SK-N-SH (cell line): ENCODE measurements at regions not wholly inside any gene's neighbourhood (a gene's known extent, or its start where the extent isn't known, plus 50 kb on each side); places are given as distances from the start of the nearest gene placed in this dataset.

Experiments used
- CTCF ChIP-seq: fragments of 200-600 bp; sonication (generic); IDR thresholded peaks from 2 replicates; pipeline ENCODE4 v1.6.1; 2017; ENCODE audit warnings: antibody characterized with exemption, mild to moderate bottlenecking, moderate library complexity
- EP300 ChIP-seq, 2 experiments: IDR thresholded peaks; 2 replicates each; pipeline versions ENCODE4 v1.4.0 to v1.6.1; 2012; ENCODE audit warnings: borderline replicate concordance in 1 of 2, low read depth in 1 of 2, low read length in 1 of 2
- GABPA ChIP-seq: IDR thresholded peaks from 2 replicates; pipeline ENCODE4 v1.4.0; 2012; ENCODE audit warnings: low read depth, mild to moderate bottlenecking
- MXI1 ChIP-seq: IDR thresholded peaks from 2 replicates; pipeline ENCODE4 v1.6.1; 2012; ENCODE audit warnings: mild to moderate bottlenecking, low read depth, low read length, improper control_type of control experiment
- NRF1 ChIP-seq: IDR thresholded peaks from 2 replicates; pipeline ENCODE4 v1.6.1; 2012; ENCODE audit warnings: low read depth, mild to moderate bottlenecking, low read length
- POLR2AphosphoS5 ChIP-seq: IDR thresholded peaks from 2 replicates; pipeline ENCODE4 v1.6.1; 2012; ENCODE audit warnings: low read depth, low read length
- RAD21 ChIP-seq: IDR thresholded peaks from 2 replicates; pipeline ENCODE4 v1.6.1; 2012; ENCODE audit warnings: mild to moderate bottlenecking, low read length
- RFX5 ChIP-seq: IDR thresholded peaks from 2 replicates; pipeline ENCODE4 v1.6.1; 2012; ENCODE audit warnings: mild to moderate bottlenecking, improper control_type of control experiment, low read length
- SMC3 ChIP-seq: IDR thresholded peaks from 2 replicates; pipeline ENCODE4 v1.6.1; 2012; ENCODE audit warnings: low read depth, low read length, improper control_type of control experiment
- TAF1 ChIP-seq: IDR thresholded peaks from 2 replicates; pipeline ENCODE4 v1.6.1; 2012; ENCODE audit warnings: low read depth, mild to moderate bottlenecking, low read length, moderate library complexity, borderline replicate concordance
- ZBTB33 ChIP-seq: IDR thresholded peaks from 2 replicates; pipeline ENCODE4 v1.4.0; 2012; ENCODE audit warnings: low read depth, borderline replicate concordance

DNA sequence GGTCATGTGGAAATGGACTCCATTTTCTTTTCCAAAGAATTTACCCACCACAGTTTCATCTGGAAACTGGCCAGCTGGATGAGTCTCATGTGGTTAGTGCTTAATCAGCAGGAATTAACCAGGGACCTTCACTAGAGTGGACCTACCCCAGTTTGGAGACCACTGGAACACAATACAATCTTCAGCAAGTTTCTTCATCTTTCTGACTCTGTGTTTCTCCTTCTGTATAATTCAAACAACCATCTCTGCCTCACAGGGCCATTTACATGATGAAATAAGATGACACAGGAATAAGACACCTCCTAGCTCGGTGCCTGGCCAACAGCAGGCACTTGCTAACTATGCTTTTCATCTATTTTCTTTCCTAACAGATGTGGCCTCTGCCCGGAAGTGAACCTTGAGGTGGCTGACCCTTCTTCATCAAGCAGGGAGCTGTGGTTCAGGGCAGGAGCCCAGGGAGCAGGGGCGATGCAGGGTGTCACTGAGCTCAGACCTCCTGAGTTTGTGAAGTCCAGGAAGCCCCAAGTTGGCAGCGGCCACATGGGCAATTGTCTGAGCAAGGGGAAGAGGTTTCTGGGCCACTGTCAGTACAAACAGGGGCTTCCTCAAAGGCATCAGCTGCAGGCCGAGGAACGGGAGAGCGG lies 98.8 kb downstream of the SOD2 start:
- TF ChIP-seq POLR2AphosphoS5 (no peak), GABPA (no peak), CTCF (no peak), ZBTB33 (no peak), RAD21 (no peak), TAF1 (no peak), SMC3 (no peak), EP300 (IDR thresholded peaks at IDR 0.05; ENCODE audit: borderline replicate concordance in 1 of 2, low read depth in 1 of 2, low read length in 1 of 2) (no peak), MXI1 (no peak), RFX5 (no peak), NRF1 (no peak)
